OCI-LY7 (cell line): ENCODE measurements at regions not wholly inside any gene's neighbourhood (a gene's known extent, or its start where the extent isn't known, plus 50 kb on each side); places are given as distances from the start of the nearest gene placed in this dataset.

ENCODE experiments used
- BruUV-seq: library from RNA; stranded (reverse); fragments of 400-500 nt; replicated peaks from 2 replicates; lab custom pipeline; 2021; lab: Mats Ljungman, UMichigan
- CTCF ChIA-PET: fragments of 300-600 bp; sonication (Branson Sonifier 250); formaldehyde crosslinking; loops from one replicate; lab custom pipeline; 2022; ENCODE audit warnings: antibody characterized with exemption; ENCODE audit not compliant: unreplicated experiment; lab: Charles Lee
- POLR2A ChIA-PET: fragments of 300-600 bp; sonication (Branson Sonifier 250); formaldehyde crosslinking; loops from one replicate; lab custom pipeline; 2022; ENCODE audit warnings: antibody characterized with exemption; lab: Charles Lee
- DNase-seq: peaks from one replicate; pipeline ENCODE4 v3.0.0-alpha.2; 2015; ENCODE audit warnings: low spot score
- H2AFZ ChIP-seq: fragments of 200-600 bp; sonication (generic), shearing (Covaris generic); 2 replicates; pipeline ENCODE4 v1.6.1; 2014; ENCODE audit warnings: mild to moderate bottlenecking, antibody characterized with exemption, low read length, moderate library complexity
- H3K27ac ChIP-seq: fragments of 200-600 bp; sonication (generic); 2 replicates; pipeline ENCODE4 v1.5.1; 2014; ENCODE audit warnings: mixed run types, low read depth, mild to moderate bottlenecking, moderate library complexity, low read length, inconsistent platforms; ENCODE audit not compliant: poor library complexity, severe bottlenecking
- H3K36me3 ChIP-seq: fragments of 200-600 bp; sonication (generic); 2 replicates; pipeline ENCODE4 v1.6.1; 2014; ENCODE audit warnings: mild to moderate bottlenecking, antibody characterized with exemption, low read length, moderate library complexity, mixed read lengths; ENCODE audit not compliant: insufficient read depth
- H3K4me1 ChIP-seq: fragments of 200-600 bp; sonication (generic); 2 replicates; pipeline ENCODE4 v1.5.1; 2014; ENCODE audit warnings: mild to moderate bottlenecking, low read length; ENCODE audit not compliant: insufficient read depth, poor library complexity, severe bottlenecking
- H3K4me2 ChIP-seq: fragments of 200-600 bp; sonication (generic); 2 replicates; pipeline ENCODE4 v1.6.1; 2014; ENCODE audit warnings: mild to moderate bottlenecking, low read length
- H3K4me3 ChIP-seq: fragments of 200-600 bp; sonication (generic); 2 replicates; pipeline ENCODE4 v1.5.1; 2014; ENCODE audit warnings: mild to moderate bottlenecking, low read depth, low read length; ENCODE audit not compliant: poor library complexity, severe bottlenecking
- H3K79me2 ChIP-seq: fragments of 200-600 bp; sonication (generic); 2 replicates; pipeline ENCODE4 v1.6.1; 2016; ENCODE audit warnings: low read depth, mild to moderate bottlenecking, low read length, moderate library complexity, mixed read lengths; ENCODE audit not compliant: insufficient read depth
- H3K9me2 ChIP-seq: fragments of 200-600 bp; sonication (generic); 2 replicates; pipeline ENCODE4 v1.6.1; 2016; ENCODE audit warnings: mild to moderate bottlenecking, low read length, mixed read lengths; ENCODE audit not compliant: insufficient read depth
- H3K9me3 ChIP-seq: fragments of 200-600 bp; sonication (generic); 2 replicates; pipeline ENCODE4 v1.6.1; 2014; ENCODE audit warnings: mild to moderate bottlenecking, mixed run types, low read length, mixed read lengths
- H4K20me1 ChIP-seq: fragments of 200-600 bp; sonication (generic); 2 replicates; pipeline ENCODE4 v1.6.1; 2014; ENCODE audit warnings: mild to moderate bottlenecking, antibody characterized with exemption, low read length, moderate library complexity, mixed read lengths; ENCODE audit not compliant: insufficient read depth
- CTCF ChIP-seq: fragments of 200-600 bp; sonication (generic); conservative IDR thresholded peaks from 2 replicates; pipeline ENCODE4 v1.5.1; 2014; ENCODE audit warnings: mild to moderate bottlenecking, antibody characterized with exemption, low read length, moderate library complexity, mixed read lengths
- EZH2phosphoT487 ChIP-seq: fragments of 200-600 bp; sonication (generic); IDR thresholded peaks from 2 replicates; pipeline ENCODE4 v1.6.1; 2018; ENCODE audit warnings: low read depth, borderline replicate concordance, mild to moderate bottlenecking, mixed run types, antibody characterized with exemption, low read length, moderate library complexity, mixed read lengths
- intact Hi-C: fragments of 100-400 bp; cut with micrococcal nuclease; formaldehyde crosslinking; loops from one replicate; pipeline ENCODE4 v1.10.0; 2022; ENCODE audit not compliant: unreplicated experiment

GRCh38 chr2:126436411-126436810 lies 219.5 kb upstream of the GYPC start:
- H2AFZ ChIP-seq: no peak overlapping the region
- H3K79me2 ChIP-seq: no peaks in the 10 kb centered on the region
- H3K9me3 ChIP-seq: no peaks in the 10 kb centered on the region
- ChIA-PET CTCF (no interaction called here), POLR2A (no interaction called here)
- no peak overlapping the region for H3K4me2 ChIP-seq
- H3K9me2 ChIP-seq: no peaks in the 10 kb centered on the region
- no peaks in the 10 kb centered on the region for H3K36me3 ChIP-seq
- no peak for TF ChIP-seq CTCF
- TF ChIP-seq EZH2phosphoT487: no peak
- no peak for DNase-seq
- intact Hi-C loops: no loop called here
- BruUV-seq: no TSS peak
- H3K27ac ChIP-seq: no peak overlapping the region
- H3K4me1 ChIP-seq: no peaks in the 10 kb centered on the region
- no peak overlapping the region for H3K4me3 ChIP-seq
- no peaks in the 10 kb centered on the region for H4K20me1 ChIP-seq

DNA sequence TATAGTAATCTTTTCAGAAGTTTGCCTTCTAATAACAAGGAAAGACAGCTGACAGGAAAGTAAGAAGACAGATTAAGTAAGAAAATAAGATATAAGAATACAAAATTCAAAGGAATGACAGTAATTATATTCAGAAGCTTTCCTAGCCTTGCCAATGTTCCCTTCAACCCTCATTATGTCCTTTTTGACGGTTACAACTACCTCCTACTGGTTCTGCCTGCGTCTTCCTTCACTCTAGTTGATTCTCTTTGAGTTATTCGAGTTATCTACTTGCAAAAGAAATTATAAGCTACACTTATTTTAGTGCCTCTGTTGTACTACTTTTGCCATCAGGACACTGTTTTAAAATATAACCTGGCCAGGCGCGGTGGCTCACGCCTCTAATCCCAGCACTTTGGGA lies 218.9 kb upstream of the GYPC start:
- POLR2A ChIA-PET: no interaction called here
- TF ChIP-seq EZH2phosphoT487: no peak
- no peak for TF ChIP-seq CTCF

GRCh38 chr2:126444512-126444911 lies 211.4 kb upstream of the GYPC start:
- Histone ChIP-seq H3K36me3 (no peaks in the 10 kb centered on the region), H3K9me3 (no peaks in the 10 kb centered on the region), H3K4me2 (no peak overlapping the region), H3K79me2 (no peaks in the 10 kb centered on the region), H3K27ac (no peak overlapping the region), H3K4me3 (no peak overlapping the region), H4K20me1 (no peaks in the 10 kb centered on the region), H3K4me1 (no peaks in the 10 kb centered on the region), H2AFZ (no peak overlapping the region), H3K9me2 (no peaks in the 10 kb centered on the region)
- ChIA-PET CTCF (no interaction called here), POLR2A (no interaction called here)
- BruUV-seq: no TSS peak
- no peak for DNase-seq
- no peak for TF ChIP-seq EZH2phosphoT487
- TF ChIP-seq CTCF: no peak
- intact Hi-C loops: no loop called here

More for the DNA sequence above, 218.9 kb upstream of the GYPC start:
- BruUV-seq: no TSS peak
- H3K4me1 ChIP-seq: no peaks in the 10 kb centered on the region
- H3K36me3 ChIP-seq: no peaks in the 10 kb centered on the region
- H3K4me3 ChIP-seq: no peak overlapping the region
- no peak overlapping the region for H3K4me2 ChIP-seq
- H3K9me2 ChIP-seq: no peaks in the 10 kb centered on the region
- DNase-seq: no peak
- no peak overlapping the region for H3K27ac ChIP-seq
- no peaks in the 10 kb centered on the region for H4K20me1 ChIP-seq
- H2AFZ ChIP-seq: no peak overlapping the region
- H3K9me3 ChIP-seq: no peaks in the 10 kb centered on the region
- H3K79me2 ChIP-seq: no peaks in the 10 kb centered on the region
- CTCF ChIA-PET: no interaction called here
- intact Hi-C loops: no loop called here
